ENCODE measurements at regions not wholly inside any gene's neighbourhood (a gene's known extent, or its start where the extent isn't known, plus 50 kb on each side); places are given as distances from the start of the nearest gene placed in this dataset.
"Not testable (repeated sequence)": the region's sequence is repeated elsewhere in the genome, so short reads cannot be mapped to it uniquely, and the experiment has no call there.

GRCh38 chr9:39463696-39464095 is 108.2 kb downstream of the SPATA31A1 start:
- DNase-seq (ENCODE audit: low read depth), result not testable (repeated sequence)

- DNase-seq (ENCODE audit: low read depth), result peak; percentile 51
Measured at GRCh38 chr9:39464122-39464777, 108.8 kb downstream of the SPATA31A1 start.

- not testable (repeated sequence) for DNase-seq (ENCODE audit: low read depth)
Measured at GRCh38 chr9:39474499-39474898, 119.0 kb downstream of the SPATA31A1 start.

DNA sequence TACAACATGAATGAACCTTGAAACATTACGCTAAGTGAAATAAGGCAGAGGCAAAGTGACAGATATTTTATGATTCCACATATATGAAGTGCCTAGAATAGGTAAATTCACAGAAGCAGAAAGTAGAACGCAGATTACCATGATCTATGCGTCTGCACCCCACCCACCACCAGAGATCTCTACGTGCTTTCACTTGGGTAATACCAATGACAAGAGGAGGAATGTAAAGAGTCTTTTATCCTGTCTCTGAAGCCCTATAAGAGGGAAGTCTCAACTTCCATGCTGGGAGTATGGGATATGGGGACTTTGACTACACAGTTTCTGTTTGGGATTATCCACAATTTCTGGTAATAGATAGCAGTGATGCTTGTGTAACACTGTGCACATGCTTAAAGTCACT is 127.6 kb downstream of the SPATA31A1 start:
- not testable (repeated sequence) for DNase-seq (ENCODE audit: low read depth)

DNA sequence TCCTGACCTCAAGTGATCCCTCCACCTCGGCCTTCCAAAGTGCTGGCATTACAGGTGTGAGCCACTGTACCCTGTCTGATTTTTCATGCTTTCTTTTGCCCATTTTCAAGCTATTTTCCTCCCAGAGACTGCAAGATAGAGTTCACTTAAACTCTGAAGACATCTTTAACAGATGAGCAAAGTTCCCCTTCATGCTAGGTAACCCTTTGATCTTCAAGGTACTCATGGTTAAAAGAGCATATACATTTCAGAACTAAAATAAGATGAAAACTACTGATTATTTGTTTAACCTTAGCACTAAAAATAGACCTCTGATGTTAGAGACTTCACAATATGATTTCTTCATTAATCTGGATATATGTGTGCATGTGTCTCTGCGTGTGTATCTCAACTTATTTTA is 128.4 kb downstream of the SPATA31A1 start:
- DNase-seq (ENCODE audit: low read depth), result not testable (repeated sequence)

GRCh38 chr9:39484292-39484691 is 128.8 kb downstream of the SPATA31A1 start:
- not testable (repeated sequence) for DNase-seq (ENCODE audit: low read depth)

DNA sequence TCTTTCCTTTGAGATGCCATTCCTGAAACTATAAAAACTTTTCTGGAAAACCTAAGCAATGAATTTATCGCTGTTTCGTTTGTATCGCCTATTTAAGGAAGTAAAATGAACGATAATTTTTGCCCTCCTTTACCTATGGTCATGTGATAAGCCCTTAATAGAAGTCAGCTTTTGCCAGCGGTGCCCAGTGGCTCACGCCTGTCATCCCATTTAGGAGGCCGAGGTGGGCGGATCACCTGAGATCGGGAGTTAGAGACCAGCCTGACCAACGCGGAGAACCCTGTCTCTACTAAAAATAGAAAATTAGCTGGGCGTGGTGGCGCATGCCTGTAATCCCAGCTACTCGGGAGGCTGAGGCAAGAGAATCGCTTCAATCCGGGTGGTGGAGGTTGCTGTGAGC is 132.0 kb downstream of the SPATA31A1 start:
- not testable (repeated sequence) for DNase-seq (ENCODE audit: low read depth)

DNA sequence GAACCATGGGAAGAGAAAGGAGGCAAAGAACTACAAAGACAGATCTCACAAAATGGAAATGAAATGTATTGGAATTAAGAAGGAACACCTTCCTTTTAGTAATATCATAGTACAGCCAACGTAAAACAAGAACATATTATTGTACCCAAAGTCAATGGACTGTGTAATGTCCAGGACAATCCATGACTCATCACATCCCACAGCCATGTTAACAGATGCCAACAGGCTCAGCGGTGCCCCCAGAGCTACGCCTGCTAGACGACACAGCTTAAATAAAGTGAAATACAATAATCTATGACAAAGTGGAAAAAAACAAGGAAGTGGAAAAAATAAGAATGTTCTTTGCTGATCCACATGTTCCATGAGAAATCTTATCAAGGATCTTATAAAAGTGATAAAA is 140.8 kb downstream of the SPATA31A1 start:
- not testable (repeated sequence) for DNase-seq (ENCODE audit: low read depth)

DNA sequence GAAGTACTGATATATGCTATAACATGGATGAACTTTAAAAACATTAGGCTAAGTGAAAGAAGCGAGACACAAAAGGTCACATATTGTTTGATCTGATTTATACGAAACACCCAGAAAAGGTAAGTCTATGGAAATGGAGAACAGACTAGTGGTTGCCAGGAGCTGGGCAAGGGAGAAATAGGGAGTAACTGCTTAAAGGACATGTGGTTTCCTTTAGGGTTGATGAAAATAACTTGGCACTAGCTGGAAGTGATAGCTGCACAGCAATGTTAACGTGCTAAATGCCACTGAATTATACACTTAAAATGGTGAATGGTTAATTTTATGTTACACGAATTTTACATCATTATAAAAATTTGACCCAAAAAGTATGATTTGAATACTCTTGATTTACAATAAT is 147.7 kb downstream of the SPATA31A1 start:
- DNase-seq (ENCODE audit: low read depth), result not testable (repeated sequence)

DNA sequence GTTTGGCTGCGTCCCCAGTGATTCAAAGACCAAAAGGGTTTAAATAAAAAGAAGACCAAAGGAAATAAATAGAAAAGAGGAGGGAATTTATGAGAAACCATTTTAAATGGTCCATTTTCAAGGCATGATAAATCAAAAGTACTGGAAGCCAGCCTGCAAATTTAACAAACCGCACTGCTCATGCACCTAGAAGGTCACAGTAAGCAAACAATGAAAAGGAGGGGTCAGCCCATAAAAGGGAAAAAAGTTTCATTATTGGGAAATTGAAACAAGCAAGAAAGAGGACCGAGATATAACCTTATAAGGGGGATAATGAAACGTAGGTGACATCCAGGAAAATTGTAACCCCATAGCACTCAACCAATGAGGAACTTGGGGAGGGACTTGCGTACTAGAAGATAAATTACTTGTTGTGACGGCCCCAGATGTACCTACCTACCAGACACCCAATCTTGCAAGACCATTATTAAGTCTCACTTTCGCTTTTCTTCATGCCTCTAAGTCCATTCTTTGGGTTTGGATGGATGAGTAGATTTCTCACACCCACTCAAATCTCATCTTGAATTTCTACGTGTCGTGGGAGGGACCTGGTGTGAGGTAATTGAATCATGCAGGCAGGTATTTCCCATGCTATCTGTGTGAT is 172.0 kb downstream of the SPATA31A1 start:
- not testable (repeated sequence) for DNase-seq (ENCODE audit: low read depth)

- not testable (repeated sequence) for DNase-seq (ENCODE audit: low read depth)
Measured at GRCh38 chr9:39532597-39532996, 177.1 kb downstream of the SPATA31A1 start.

- DNase-seq (ENCODE audit: low read depth), result not testable (repeated sequence)
Measured at GRCh38 chr9:39533001-39533762, 177.7 kb downstream of the SPATA31A1 start.

GRCh38 chr9:39533763-39534548 is 178.5 kb downstream of the SPATA31A1 start:
- not testable (repeated sequence) for DNase-seq (ENCODE audit: low read depth)

DNA sequence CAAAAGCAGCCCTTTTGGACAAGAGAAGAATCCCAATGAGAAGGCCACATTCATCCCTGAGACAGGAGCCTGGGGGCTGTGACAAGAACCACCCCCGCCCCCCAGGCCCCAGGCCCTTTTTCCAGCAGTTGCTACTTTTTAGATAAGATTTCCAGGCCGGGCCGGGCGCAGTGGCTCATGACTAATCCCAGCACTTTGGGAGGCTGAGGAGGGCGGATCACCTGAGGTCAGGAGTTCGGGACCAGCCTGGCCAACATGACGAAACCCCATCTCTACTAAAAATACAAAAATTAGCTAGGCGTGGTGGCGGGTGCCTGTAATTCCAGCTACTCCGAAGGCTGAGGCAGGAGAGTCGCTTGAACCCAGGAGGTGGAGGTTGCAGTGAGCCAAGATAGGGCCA is 179.4 kb downstream of the SPATA31A1 start:
- DNase-seq (ENCODE audit: low read depth), result not testable (repeated sequence)

GRCh38 chr9:39542157-39542556 is 186.7 kb downstream of the SPATA31A1 start:
- not testable (repeated sequence) for DNase-seq (ENCODE audit: low read depth)

DNA sequence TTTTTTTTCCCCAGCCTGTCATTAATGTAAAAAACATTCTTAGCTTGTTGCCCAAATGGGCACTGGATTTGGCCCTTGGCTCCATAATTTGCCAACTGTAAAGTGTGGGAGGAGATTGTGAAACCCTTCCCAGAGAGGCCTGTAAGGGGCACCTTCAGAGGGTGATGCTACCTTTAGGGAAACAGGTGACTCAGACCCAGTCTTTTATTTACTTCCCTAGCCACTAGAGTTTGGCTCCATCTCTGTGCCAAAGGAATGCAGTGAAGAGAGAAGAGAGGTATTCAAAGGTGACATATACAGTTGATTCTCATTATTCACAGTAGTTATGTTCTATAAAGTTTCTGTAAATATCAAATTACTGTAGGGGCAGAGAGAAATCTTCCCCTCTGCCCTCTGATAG is 189.6 kb downstream of the SPATA31A1 start:
- not testable (repeated sequence) for DNase-seq (ENCODE audit: low read depth)

DNA sequence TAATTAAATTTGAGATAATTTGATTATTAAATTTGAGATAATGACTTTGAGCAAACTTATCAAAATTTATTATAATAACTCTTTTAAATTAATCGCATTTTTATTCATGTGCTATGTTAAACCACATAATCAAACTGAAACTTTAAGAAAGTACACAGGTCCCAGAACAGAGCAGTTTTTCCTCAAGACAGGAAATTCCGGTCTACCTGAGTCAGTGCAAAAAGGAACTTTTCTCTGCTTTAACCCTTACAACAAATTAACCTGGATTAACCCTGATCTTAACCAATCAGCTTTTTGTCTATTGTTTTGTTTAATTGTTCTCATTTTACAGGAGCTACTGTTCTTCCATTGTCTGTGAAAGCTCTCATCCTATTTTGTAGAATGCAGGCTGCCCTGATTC is 195.1 kb downstream of the SPATA31A1 start:
- DNase-seq (ENCODE audit: low read depth), result not testable (repeated sequence)

GRCh38 chr9:39551544-39551943 is 196.1 kb downstream of the SPATA31A1 start:
- not testable (repeated sequence) for DNase-seq (ENCODE audit: low read depth)

GRCh38 chr9:39552242-39552881 is 196.9 kb downstream of the SPATA31A1 start:
- not testable (repeated sequence) for DNase-seq (ENCODE audit: low read depth)

DNA sequence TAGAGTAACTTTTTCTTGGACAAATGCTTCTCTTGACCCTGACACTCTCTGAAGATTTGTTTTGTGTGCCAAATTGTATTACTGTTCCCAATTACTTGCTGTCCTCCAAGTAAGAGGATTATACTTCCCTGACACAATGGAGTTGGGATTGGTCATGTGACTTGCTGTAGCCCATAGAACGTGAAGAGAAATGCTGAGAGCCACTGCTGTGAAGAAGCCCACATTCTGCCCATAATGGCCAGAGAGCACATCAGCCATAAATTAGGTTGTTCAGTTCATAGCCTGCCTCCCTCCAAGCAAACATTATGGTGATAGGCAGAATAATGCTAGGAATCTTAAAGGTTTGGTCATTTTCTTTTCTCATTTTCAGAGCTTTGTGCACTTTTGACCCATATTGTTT is 198.9 kb downstream of the SPATA31A1 start:
- DNase-seq (ENCODE audit: low read depth), result not testable (repeated sequence)

DNA sequence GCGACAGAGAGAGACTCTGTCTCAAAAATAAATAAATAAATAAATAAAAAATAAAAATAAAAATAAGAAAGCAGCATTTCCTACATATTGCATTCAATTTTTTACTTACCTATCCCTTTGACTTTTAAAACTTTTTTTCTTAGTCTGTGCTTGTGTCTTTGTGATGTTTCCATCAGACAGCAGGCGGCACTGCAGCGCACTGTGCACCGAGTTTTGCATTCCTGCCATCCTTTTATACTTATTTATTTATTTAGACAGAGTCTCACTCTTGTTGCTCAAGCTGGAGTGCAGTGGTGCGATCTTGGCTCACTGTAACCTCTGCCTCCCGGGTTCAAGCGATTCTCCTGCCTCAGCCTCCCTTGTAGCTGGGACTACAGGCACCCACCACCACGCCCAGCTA is 203.9 kb downstream of the SPATA31A1 start:
- DNase-seq (ENCODE audit: low read depth), result not testable (repeated sequence)

All from stimulated activated CD8-positive, alpha-beta memory T cell treated with anti-CD3 and anti-CD28 coated beads, Interleukin-12 subunit alpha, Interleukin-12 subunit beta, amount 100 ng/mL, for 1 hour (primary cell).